HG03457 (cell line): ENCODE measurements at regions not wholly inside any gene's neighbourhood (a gene's known extent, or its start where the extent isn't known, plus 50 kb on each side); places are given as distances from the start of the nearest gene placed in this dataset.

Experiments used
- ATAC-seq: cut with Tn5 transposase; IDR thresholded peaks from one replicate; pipeline ENCODE4 v1.9.1; 2021; ENCODE audit warnings: moderate number of reproducible peaks; ENCODE audit not compliant: unreplicated experiment

DNA sequence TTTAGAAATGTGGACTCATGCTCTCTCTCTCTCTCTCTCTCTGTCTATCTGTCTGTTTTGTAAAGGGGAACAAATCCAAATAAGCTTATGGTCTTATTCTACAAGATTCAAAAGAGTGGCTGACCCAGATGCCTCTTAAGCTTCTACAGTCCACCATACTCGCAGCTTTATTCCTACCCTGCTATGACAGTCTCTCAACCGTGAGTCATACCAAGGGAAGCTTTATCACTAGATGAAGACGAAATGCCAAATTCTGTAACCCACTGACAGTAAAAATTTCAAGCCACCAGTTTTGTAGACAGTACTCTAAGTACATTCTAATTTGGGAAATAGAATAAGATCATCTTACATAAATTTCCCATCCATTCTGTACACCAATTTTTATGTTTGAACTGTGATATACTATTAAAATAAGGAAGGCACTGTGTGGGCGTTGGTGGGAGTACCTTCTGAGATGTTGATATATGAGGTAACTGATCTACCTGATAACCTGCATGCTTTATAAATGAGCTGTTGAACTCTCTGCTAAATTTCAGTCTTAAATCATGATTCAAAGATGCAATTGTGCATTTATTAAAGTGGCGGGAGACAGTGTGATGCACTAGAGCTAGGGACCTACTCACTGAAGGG is 153.2 kb downstream of the KLF6 start:
- ATAC-seq, result no peak

DNA sequence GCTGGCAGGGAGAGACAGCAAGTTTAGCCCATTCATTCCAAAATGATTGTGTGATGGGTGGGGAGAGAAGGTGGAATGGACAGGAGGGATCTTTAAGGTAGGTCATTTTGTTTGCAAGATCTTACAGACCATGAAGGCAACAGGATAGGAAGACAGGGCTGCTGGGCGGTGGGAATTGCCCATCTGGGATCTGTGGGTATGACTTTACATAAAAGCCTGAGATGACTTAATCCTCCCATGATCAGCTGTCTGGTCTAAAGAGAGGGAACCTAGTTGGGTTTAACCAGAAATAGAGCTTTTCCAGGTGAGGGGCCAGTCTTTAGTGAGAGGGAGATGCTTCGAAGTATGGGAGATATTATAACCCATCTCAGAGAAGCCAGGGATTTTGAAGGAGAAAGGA is 153.7 kb downstream of the KLF6 start:
- no peak for ATAC-seq

DNA sequence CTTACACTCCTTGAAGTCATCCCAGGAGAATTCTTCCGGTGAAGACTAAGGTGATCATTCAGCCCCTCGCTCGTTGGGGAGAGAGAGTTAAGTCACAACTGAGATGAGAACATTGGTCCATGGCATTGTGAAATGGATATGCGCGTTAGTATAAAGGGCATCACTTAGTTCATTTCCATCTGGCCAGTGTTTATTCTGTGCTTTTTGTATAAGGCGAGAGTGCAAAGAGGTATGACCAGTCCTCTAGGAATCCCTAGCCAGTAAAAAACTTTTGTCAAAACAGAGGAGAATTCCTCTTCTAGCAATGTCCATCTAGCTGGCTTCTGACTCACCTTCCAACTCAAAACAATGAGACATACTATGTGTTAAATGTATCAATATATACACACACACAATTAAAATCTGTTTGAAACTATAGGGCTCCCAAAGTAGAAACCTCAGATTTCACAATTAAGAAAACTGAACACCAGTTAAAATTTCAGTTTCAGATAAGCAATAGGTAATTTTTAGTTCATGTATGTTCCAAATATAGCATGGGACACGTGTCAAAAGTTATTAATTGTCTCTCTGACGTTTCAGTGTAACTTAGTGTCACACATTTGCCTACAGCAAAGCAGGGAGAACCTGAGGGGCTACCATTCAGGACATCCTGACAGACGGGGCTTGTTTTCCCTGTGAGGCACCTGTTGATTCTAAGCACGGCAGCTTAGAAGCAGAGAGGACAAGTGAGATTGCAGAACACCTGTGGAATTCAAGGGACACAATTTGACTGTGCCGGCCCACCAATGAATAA is 158.9 kb downstream of the KLF6 start:
- ATAC-seq, result peak; percentile 57

DNA sequence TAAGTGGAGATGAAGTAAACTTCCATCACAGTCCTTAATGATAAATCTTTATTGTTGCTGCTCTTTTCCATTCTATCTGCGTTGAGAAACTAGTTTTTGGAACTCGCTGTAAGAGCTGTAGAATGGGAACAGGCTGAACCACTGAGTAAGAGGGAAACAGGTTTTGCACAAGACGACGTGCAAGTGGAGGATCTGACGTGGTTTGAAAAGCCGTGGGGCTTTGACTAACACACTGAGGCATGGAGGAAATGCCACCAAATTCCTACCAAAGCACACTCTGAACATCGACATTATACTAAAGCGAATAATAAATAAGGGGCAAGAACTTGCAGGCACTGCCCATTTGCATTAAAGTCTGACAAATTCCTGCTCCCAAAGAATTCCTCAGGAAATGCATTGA is 160.6 kb downstream of the KLF6 start:
- ATAC-seq, result no peak

DNA sequence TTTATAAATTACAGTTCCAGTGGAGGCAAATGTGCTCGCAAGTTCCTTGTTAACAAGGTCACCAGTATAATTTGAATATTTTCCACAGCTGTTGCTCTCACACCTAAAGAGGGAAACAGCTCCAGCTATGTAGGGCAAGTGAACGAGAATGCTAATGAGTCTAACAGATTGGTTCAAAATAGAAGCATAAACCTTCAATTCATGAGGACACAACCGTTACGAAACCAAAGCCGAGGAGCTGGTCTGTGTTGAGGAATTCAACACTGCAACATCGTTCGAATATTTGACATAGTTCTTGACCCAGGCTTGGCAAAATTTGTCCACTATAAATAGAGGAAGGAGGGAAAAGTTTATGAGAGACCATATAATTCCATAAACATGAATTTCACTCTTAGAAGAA is 161.3 kb downstream of the KLF6 start:
- peak; percentile 43 for ATAC-seq

DNA sequence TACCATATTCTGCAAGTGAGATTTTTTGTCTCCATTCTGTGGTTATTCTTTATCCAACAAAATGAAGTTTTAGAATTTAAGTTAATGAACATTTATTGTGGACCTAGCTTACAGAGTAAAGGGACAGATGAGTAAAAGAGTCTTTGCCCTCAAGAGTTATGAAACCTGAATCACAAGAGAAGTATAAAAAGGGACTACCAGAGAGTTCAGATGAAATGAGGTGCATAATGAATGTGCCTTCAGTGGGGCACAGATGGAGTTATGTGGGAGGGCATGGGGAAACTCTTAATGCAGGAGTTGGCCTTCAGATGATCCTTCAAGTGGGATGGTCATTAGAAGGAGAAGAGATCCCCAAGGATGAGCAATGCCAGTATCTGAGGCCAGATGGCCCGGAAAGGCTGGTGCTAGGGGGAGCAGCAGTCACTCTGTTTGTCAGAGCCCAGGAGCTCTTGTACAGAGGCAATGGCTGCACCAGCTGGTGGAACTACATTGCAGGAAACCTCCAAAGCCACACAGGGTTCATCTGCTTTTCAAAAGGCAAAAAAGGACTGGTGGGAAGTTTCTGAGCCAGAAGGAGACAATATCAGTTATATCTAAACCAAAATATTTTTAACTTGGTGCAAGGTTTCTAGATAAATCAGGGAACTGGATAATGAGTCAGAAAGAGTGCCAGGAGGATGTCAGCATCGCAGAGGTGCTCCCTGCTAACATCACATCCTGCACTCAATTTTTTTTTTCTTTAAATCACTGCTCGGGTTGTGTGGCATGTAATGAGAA is 162.0 kb downstream of the KLF6 start:
- ATAC-seq, result peak; percentile 36

DNA sequence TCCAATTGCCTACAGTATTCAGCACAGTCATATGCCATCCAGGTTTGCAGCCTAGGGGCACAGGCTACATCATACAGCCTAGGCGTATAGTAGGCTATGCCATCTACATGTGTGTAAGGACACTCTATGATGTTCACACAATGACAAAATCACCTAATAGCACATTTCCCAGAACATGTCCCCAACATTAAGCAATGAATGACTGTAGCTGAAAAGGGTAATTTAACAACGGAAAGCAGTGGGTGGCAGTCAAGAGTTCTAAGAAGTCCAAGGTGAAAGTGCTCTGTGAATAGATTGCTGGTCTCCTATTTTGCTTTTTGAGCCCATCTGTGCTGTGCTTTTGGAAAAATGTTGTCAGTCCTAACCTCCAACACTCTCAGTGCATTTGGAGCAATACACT is 162.6 kb downstream of the KLF6 start:
- ATAC-seq, result no peak

DNA sequence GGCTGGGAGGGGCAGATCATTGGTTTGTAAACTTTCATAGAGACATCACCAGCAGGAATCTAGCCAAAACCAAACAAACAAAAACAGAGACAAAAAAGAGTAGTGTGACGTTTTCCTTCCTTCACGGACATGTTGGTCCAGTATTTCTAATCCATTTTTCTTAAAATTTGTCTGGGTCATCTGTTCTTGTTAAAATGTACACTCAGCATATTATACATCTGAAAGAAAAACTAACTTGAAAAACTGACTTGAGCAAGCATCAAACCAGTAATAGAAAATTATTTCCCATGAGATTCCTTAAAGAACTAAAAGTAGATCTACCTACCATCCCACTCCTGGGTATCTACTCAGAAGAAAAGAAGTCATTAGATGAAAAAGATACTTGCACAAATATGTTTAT is 164.2 kb downstream of the KLF6 start:
- no peak for ATAC-seq

DNA sequence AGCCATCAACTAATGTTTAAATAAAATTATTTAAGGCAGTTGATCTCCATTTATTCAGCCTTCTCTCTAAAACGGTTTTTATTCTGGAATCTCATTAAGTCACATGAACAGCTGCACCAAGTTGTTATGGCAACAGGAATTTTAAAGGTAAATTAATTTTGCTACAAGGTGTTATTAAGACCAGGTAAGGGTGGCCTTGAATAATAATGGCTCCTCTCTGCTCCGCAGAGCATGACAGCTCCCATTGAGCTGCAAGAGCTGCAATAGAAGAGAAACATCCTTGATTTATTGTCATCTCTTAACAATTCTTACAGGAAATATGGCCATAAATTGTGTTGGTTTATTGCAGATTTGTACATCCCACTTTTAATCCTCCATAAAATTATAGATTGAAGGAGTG is 165.8 kb downstream of the KLF6 start:
- ATAC-seq, result no peak

DNA sequence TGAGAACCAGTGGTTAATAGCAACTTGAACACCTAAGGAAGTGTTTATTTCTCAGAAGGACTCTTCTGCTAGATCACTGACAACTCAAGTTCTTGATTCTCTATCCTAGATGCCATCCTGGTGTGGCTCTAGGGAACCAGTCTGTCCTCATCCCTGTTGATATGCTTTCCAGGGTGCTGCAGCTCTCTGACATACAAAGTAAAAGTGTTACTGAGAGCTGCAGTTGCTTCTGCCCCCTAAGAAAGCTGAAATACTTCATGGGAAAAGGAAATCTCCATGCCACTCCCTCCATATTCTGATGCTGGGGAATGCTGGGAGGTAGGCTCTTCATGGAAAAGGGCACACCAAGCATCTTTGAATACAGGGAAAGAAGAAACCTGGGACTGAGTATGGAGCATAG is 168.1 kb downstream of the KLF6 start:
- ATAC-seq, result no peak

DNA sequence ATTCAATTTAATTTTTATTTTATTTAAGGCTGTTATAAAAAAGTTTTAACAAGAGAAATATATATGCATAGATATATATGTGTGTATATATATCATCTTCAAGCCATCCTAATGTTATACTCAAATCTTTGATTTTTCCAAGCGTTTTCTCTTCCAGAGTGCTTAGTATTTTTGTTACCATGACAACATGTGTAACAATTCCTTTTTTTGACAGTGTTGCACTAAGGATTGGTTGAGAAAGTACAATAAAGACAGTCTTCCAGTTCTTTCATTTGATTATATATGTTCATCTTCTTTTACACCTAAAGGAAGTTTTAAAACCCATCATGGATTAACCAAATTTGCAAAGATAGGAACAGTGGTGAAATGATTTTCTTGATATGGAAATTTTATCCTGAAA is 171.7 kb downstream of the KLF6 start:
- no peak for ATAC-seq

DNA sequence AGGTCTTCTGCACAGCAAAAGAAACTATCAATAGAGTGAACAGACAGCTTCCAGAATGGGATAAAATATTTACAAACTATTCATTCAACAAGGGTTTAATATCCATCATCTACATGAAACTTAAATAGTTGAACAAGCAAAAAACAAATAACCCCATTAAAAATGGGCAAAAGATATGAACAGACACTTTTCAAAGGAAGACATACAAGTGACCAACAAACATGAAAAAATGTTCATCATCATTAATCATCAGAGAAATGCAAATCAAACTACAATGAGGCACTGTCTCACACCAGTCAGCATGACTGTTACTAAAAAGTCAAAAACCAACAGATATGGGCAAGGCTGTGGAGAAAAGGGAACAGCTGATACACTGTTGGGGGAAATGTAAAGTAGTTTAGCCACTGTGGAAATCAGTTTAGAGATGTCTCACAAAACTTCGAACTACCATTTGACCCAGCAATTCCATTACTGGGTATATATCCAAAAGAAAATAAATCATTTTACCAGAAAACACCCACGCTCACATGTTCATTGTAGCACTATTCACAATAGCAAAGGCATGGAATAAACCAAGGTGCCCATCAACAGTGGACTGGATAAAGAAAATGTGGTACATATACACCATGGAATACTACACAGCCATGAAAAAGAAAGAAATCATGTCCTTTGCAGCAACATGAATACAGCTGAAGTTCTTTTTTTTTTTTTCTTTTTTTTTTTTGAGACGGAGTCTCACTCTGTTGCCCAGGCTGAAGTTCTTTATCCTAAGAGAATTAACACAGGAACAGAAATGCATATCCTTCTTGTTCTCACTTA is 172.6 kb downstream of the KLF6 start:
- ATAC-seq, result no peak

DNA sequence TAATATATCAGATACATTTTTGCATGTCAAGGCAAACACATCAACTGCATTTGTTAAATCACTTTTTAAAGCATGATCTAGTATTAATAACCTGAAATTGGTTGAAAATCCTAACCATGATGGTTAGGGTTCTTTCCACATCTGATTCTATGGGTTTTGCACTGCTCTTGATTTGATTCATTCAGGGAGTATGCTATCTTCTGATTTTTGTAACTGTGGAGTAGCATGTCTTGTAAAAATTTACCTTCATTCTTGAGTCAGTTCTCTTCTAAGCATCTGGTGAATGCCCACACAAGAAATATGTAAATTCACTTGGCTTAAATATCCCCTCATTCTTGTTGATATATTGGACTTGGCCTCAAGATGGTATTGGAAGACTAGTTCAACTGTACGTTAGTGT is 178.7 kb downstream of the KLF6 start:
- ATAC-seq, result no peak

DNA sequence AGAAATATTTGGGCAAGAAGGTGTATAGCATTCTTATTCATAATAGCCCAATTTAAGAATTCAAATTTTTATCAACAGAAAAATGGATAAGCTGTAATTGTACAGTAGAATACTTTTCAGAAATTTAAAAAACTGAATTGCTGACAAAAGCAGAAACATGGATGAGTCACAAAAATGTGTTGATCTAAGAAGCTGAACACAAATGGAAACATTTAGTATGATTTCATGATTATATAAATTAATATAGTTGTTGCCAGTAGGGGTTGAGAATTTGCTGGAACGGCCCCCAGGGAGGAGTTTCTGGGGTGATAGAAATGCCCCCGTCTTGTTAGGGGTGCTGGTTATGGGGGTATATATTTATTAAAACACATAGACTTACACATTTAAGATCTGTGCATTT is 179.1 kb downstream of the KLF6 start:
- ATAC-seq, result no peak

DNA sequence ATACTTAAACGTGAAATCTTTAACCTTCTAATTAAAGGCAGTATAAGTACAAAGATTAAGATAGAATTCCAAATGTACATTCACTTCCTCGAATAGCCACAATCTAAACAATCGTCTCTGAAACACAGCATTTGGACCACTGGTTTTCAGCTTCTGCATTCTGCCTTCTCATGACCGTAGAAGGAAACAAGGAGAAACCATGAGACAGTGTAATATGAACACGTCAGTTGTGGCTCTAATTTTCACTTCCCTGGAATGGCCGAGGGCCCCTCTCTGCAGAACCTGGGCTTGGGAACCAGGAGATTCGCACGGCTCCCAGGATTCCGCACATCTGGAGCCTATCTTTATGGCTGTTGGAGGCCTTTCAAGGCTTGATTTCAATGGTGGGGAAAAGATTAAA is 189.3 kb downstream of the KLF6 start:
- ATAC-seq, result no peak

DNA sequence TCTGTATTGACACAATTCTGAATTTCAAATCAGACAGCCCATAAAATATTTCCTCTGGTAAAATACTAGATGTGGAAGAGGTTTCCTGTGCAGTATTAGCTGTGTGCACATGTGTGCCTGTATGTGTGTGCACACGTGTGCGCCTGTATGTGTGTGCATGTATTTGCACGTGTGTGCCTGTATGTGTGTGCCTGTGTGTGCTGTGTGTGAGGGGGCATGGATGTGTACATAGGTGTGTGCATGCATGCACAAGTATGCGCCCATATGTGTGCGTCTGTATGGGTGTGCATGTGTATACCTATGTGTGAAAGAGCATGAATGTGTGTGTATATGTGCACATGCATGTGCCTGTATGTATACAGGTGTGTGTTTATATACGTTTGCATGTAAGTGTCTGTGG is 191.4 kb downstream of the KLF6 start:
- ATAC-seq, result no peak

DNA sequence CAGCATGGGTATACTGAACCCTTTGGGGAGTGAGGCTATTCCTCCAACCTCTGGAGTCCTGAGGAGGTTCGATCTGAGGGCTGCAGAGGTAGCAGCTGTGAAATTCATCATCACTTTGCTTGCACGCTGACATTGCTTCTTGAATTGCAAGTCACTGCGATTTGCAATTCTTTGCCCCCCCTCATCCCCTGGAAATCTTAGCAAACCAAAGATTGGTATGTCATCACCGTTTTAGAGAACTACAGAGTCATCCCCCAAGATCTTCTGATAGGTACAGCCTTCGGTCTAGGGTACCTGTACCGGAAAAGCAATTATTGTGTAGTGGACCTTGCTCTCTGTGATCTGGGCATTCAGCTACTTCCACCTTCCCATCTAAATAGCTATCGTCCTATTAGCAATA is 192.6 kb downstream of the KLF6 start:
- no peak for ATAC-seq

DNA sequence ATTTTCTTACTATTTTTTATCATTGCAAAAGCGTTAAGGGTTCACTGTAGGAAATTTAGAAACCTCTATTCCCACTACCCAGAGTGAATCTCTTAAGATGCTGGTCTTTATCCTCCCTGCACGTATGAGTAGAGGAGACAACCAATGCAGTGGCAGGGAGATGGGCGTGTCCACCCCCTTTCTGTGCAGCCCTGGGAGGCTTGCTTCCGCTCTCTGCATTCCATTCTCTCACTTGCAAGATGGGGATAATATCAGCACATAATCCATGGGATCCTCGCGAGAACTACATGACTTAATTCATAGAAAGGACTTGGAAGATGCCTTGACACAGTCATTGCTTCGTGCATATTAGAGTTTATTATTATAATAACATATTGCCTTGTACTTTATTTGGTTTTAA is 196.2 kb downstream of the KLF6 start:
- no peak for ATAC-seq

DNA sequence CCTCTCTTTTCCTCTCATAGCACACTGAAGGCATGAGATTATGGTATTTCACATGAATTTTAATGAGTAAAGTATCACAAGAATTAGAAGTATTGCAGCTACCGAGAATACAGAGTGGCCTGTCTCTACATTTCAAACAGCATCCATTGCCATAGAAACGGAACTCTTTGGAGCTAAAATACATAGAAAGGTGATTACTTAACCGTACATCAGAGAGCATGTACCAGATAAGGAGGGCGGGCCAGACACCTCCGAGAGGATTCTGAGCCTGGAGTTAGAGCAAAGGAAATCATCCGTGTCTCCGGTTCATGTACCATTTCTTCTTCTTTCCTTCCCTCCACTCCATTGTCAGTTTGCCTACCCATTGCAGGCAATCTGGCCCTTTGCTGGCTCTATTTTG is 196.7 kb downstream of the KLF6 start:
- ATAC-seq, result no peak

DNA sequence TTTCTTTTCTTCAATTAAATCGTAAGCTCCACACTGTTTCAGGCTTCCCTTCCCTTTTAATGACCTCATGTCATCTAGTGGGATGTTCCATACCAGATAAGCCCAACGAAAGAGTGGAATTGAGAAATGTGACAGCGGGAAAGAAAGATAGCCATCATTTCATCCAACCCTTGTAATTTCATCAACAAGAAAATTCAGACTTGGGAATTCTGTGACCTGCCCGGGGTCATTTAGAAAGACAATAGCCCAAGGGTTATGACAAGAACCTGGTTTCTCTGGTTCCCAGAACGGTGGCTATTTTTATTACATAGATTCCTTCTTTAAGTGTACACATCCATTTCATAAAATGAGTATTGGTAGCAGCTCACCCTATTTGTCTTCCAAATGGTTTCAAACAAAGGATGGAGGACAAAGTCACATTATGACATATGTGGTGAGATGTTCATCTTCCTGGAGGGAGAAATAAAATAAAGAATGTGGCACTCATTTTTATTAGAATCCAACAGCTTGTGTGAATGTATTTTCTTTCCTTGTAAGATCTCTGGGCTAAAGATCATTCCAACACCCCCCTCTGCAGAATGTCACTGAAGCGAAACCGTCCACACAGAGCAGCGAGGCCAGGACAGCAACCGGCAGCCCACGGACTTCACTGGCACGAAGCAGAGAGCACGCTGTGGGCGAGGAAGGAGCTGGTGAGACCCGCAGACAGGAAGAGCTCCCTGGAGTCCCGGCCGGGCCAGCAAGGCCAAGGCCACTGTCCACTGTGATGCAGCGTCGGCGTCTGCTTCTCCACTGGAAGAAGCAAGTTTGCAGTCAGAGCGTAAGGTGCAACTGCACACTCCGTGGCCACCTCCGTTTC is 199.9 kb downstream of the KLF6 start:
- no peak for ATAC-seq
